ENCODE measurements at regions not wholly inside any gene's neighbourhood (a gene's known extent, or its start where the extent isn't known, plus 50 kb on each side); places are given as distances from the start of the nearest gene placed in this dataset.

DNA sequence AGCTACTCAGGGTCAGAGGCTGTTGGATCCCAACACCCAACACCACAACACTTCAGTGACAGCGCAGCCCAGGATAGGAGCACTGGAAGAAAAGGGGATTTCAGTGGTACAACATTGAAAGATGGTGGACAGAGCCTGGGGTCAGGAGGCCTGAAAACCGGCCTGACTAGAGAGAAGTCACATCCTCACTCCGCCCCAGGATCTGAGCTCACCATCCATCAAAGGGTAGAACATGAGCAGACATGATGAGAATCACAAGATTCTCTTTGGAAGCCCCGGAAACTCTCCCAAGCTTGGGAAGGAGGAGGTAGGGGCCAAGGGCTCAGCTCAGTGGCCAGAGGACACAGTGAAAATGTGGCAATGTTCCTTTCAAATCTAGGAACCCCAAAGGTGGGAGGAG is 271.3 kb downstream of the NPHP4 start (continued):
- TF ChIP-seq, protein P1, sequence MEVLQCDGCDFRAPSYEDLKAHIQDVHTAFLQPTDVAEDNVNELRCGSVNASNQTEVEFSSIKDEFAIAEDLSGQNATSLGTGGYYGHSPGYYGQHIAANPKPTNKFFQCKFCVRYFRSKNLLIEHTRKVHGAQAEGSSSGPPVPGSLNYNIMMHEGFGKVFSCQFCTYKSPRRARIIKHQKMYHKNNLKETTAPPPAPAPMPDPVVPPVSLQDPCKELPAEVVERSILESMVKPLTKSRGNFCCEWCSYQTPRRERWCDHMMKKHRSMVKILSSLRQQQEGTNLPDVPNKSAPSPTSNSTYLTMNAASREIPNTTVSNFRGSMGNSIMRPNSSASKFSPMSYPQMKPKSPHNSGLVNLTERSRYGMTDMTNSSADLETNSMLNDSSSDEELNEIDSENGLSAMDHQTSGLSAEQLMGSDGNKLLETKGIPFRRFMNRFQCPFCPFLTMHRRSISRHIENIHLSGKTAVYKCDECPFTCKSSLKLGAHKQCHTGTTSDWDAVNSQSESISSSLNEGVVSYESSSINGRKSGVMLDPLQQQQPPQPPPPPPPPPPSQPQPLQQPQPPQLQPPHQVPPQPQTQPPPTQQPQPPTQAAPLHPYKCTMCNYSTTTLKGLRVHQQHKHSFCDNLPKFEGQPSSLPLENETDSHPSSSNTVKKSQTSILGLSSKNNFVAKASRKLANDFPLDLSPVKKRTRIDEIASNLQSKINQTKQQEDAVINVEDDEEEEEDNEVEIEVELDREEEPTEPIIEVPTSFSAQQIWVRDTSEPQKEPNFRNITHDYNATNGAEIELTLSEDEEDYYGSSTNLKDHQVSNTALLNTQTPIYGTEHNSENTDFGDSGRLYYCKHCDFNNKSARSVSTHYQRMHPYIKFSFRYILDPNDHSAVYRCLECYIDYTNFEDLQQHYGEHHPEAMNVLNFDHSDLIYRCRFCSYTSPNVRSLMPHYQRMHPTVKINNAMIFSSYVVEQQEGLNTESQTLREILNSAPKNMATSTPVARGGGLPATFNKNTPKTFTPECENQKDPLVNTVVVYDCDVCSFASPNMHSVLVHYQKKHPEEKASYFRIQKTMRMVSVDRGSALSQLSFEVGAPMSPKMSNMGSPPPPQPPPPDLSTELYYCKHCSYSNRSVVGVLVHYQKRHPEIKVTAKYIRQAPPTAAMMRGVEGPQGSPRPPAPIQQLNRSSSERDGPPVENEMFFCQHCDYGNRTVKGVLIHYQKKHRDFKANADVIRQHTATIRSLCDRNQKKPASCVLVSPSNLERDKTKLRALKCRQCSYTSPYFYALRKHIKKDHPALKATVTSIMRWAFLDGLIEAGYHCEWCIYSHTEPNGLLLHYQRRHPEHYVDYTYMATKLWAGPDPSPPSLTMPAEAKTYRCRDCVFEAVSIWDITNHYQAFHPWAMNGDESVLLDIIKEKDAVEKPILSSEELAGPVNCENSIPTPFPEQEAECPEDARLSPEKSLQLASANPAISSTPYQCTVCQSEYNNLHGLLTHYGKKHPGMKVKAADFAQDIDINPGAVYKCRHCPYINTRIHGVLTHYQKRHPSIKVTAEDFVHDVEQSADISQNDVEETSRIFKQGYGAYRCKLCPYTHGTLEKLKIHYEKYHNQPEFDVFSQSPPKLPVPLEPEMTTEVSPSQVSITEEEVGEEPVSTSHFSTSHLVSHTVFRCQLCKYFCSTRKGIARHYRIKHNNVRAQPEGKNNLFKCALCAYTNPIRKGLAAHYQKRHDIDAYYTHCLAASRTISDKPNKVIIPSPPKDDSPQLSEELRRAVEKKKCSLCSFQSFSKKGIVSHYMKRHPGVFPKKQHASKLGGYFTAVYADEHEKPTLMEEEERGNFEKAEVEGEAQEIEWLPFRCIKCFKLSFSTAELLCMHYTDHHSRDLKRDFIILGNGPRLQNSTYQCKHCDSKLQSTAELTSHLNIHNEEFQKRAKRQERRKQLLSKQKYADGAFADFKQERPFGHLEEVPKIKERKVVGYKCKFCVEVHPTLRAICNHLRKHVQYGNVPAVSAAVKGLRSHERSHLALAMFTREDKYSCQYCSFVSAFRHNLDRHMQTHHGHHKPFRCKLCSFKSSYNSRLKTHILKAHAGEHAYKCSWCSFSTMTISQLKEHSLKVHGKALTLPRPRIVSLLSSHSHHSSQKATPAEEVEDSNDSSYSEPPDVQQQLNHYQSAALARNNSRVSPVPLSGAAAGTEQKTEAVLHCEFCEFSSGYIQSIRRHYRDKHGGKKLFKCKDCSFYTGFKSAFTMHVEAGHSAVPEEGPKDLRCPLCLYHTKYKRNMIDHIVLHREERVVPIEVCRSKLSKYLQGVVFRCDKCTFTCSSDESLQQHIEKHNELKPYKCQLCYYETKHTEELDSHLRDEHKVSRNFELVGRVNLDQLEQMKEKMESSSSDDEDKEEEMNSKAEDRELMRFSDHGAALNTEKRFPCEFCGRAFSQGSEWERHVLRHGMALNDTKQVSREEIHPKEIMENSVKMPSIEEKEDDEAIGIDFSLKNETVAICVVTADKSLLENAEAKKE (CRISPR knock-in tag; IDR thresholded peaks at IDR 0.05), result no peak
- TF ChIP-seq EZH2 (IDR thresholded peaks at IDR 0.05; ENCODE audit: low read depth, unreplicated experiment) (no peak), REST (IDR thresholded peaks at IDR 0.05; ENCODE audit: unreplicated experiment) (no peak), POLR2AphosphoS5 (IDR thresholded peaks at IDR 0.05; ENCODE audit: low read depth) (no peak)

- no peaks in the 10 kb centered on the region for H3K27me3 ChIP-seq (ENCODE audit: insufficient read depth)
- Mint-ChIP-seq H3K4me3 (no peak overlapping the region), H3K36me3 (ENCODE audit: low read depth) (peaks cover 5% of the 10 kb centered on the region; the same call in 1 of the 3 replicates), H3K27ac (no peak overlapping the region), H3K27me3 (ENCODE audit: insufficient read depth, low read depth, poor library complexity) (peaks cover 9% of the 10 kb centered on the region), H3K4me1 (peaks cover 25% of the 10 kb centered on the region), H3K9me3 (peaks cover 9% of the 10 kb centered on the region)
- ATAC-seq (no peak), DNase-seq (ENCODE audit: low spot score) (no peak)
- H3K4me2 ChIP-seq, result no peak overlapping the region
- no peaks in the 10 kb centered on the region for H3K36me3 ChIP-seq (ENCODE audit: insufficient read depth)
- H3K9me2 ChIP-seq (ENCODE audit: insufficient read depth), result no peaks in the 10 kb centered on the region
- no peak overlapping the region for H3K27ac ChIP-seq (ENCODE audit: low read depth)
- no peaks in the 10 kb centered on the region for H4K20me1 ChIP-seq (replicated peaks; ENCODE audit: insufficient read depth)
- H3F3A ChIP-seq (replicated peaks; ENCODE audit: low read depth), result no peaks in the 10 kb centered on the region
- no peaks in the 10 kb centered on the region for H3K4me1 ChIP-seq (ENCODE audit: insufficient read depth)
- H3K4me3 ChIP-seq, result no peak overlapping the region
- H3K79me2 ChIP-seq (replicated peaks; ENCODE audit: insufficient read depth), result no peaks in the 10 kb centered on the region
- H2AFZ ChIP-seq, result no peak overlapping the region
- no peak for TF ChIP-seq ETS1 (IDR thresholded peaks at IDR 0.05)
- TF ChIP-seq JUNB (IDR thresholded peaks at IDR 0.05; ENCODE audit: unreplicated experiment), result no peak
- TF ChIP-seq NANOG (IDR thresholded peaks at IDR 0.05; ENCODE audit: borderline replicate concordance), result no peak
- no peak for TF ChIP-seq CREB1 (CRISPR knock-in tag; IDR thresholded peaks at IDR 0.05; ENCODE audit: low read depth)
- TF ChIP-seq EZH2phosphoT487 (IDR thresholded peaks at IDR 0.05; ENCODE audit: unreplicated experiment), result no peak
- TF ChIP-seq POLR2AphosphoS5 (IDR thresholded peaks at IDR 0.05; ENCODE audit: low read depth), result no peak
- no peak for TF ChIP-seq REST (IDR thresholded peaks at IDR 0.05; ENCODE audit: unreplicated experiment)
- no peak for TF ChIP-seq STAT1 (IDR thresholded peaks at IDR 0.05; ENCODE audit: unreplicated experiment)
- TF ChIP-seq EZH2 (IDR thresholded peaks at IDR 0.05; ENCODE audit: low read depth, unreplicated experiment), result no peak
- no peak for TF ChIP-seq ZNF331 (CRISPR knock-in tag; IDR thresholded peaks at IDR 0.05; ENCODE audit: low read depth)
Measured at GRCh38 chr1:5720484-5720883, 271.7 kb downstream of the NPHP4 start.
